Lung (tissue), 11 donors: ENCODE measurements at regions not wholly inside any gene's neighbourhood (a gene's known extent, or its start where the extent isn't known, plus 50 kb on each side); places are given as distances from the start of the nearest gene placed in this dataset.

Source experiments
- ATAC-seq: fragments of 200-7000 bp; cut with Tn5 transposase; one replicate; pipeline ENCODE4 v1.9.1; 2020; ENCODE audit warnings: moderate number of reproducible peaks; ENCODE audit not compliant: insufficient read depth, low FRiP score
- DNase-seq, 3 donors: peaks; one replicate each; pipeline ENCODE4 v3.0.0-alpha.2; 2013 to 2017
- H3K27ac ChIP-seq, 2 donors: one replicate each; pipeline ENCODE4 v1.5.1; 2013; ENCODE audit warnings: mild to moderate bottlenecking in 2 of 2, moderate library complexity in 2 of 2, control low read depth in 1 of 2, inconsistent platforms in 1 of 2, low read depth in 1 of 2, low read length in 1 of 2
- H3K27me3 ChIP-seq, 3 donors: one replicate each; pipeline ENCODE4 v1.5.1; 2013; ENCODE audit warnings: low read length in 2 of 3; ENCODE audit not compliant: control insufficient read depth in 3 of 3, insufficient read depth in 3 of 3
- H3K36me3 ChIP-seq, 4 donors: one replicate each; pipeline ENCODE4 v1.5.1; 2013; ENCODE audit warnings: low read length in 4 of 4, mild to moderate bottlenecking in 1 of 4, moderate library complexity in 1 of 4; ENCODE audit not compliant: control insufficient read depth in 4 of 4, insufficient read depth in 4 of 4
- H3K4me1 ChIP-seq, 5 donors: one replicate each; pipeline ENCODE4 v1.5.1; 2013; ENCODE audit warnings: low read length in 5 of 5, mild to moderate bottlenecking in 2 of 5, moderate library complexity in 1 of 5; ENCODE audit not compliant: control insufficient read depth in 5 of 5, insufficient read depth in 5 of 5
- H3K4me3 ChIP-seq: one replicate; pipeline ENCODE4 v1.5.1; 2013; ENCODE audit warnings: mild to moderate bottlenecking, control low read depth, moderate library complexity
- H3K9ac ChIP-seq, 2 donors: one replicate each; pipeline ENCODE4 v1.5.1; 2013; ENCODE audit warnings: low read length in 2 of 2, control low read depth in 1 of 2; ENCODE audit not compliant: insufficient read depth in 1 of 2
- H3K9me3 ChIP-seq, 4 donors: one replicate each; pipeline ENCODE4 v1.5.1; 2013; ENCODE audit warnings: low read length in 3 of 4, mild to moderate bottlenecking in 1 of 4, moderate library complexity in 1 of 4; ENCODE audit not compliant: control insufficient read depth in 4 of 4, insufficient read depth in 3 of 4
- WGBS, 2 donors: extraction: QIAGEN DNeasy Blood & Tissue Kit; methylation state at CpG; one replicate each; pipeline ENCODE4 v1.1.7; 2013; 5-methylcytosine and 5-hydroxymethylcytosine counted together
- TF ChIP-seq, protein P1 (sequence below): IDR thresholded peaks from 2 replicates; pipeline ENCODE4 v1.5.1; 2012; ENCODE audit warnings: mild to moderate bottlenecking; ENCODE audit errors: control extremely low read depth, extremely low read depth
- donor health status: control.
- donor health status: control.
- donor health status: Bipolar disorder and iron deficiency.
- donor health status: healthy.
- donor health status: DM: yes; HTN: yes; CAD: no.

DNA sequence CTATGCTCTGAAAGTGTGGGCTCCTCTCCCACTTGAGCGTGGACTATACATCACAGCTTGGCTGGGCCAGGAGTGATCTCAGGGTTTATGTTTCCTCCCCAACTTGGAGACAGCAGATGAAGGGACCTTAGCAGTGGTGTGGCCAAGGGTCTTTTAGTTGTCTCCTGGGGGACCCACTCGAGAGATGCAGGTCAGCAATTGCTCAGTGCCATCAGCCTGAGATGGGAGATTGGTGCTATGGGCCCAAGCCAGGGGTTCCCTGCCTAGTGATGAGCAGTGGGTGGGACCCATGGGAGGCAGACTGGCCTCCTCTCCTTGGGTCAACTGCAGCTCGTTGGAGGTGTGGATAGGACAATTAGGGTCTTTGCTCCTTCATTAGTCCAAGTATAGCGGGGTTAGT, 510.5 kb upstream of the FSHR start:
- WGBS, 2 donors, result 75 to 82% methylated on average over 4 of the region's 4 CpGs

DNA sequence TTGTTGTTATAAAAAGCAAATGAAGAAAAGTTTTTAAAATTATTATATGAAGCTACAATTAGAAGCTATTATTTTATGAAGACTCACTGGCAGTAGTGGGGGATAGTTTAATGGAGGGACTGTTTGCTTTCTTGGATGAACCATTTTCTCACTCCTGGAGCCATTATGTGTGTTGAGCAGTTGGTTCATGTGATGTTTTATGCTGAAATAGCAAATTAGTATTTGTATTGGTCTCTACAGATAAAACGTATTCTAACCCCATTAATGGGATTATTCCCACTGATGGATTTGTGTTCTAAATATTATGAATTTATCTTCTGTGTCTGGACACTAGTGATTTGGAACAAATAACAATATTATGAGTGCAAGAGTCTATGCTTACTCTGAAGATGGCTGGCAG, 507.5 kb upstream of the FSHR start:
- WGBS, 2 donors, result 72 to 89% methylated on average over 1 of the region's 1 CpG
- Histone ChIP-seq H3K27me3 (no peaks in the 10 kb centered on the region), H3K4me1 (peaks cover 0 to 2% (median 0%) of the 10 kb centered on the region in 5 donors), H3K9me3 (peaks cover 0 to 5% (median 0%) of the 10 kb centered on the region in 4 donors), H3K9ac (no peak overlapping the region), H3K4me3 (no peak overlapping the region), H3K27ac (no peak overlapping the region), H3K36me3 (no peaks in the 10 kb centered on the region)
- no peak for ATAC-seq
- no peak for DNase-seq
- TF ChIP-seq, protein P1, sequence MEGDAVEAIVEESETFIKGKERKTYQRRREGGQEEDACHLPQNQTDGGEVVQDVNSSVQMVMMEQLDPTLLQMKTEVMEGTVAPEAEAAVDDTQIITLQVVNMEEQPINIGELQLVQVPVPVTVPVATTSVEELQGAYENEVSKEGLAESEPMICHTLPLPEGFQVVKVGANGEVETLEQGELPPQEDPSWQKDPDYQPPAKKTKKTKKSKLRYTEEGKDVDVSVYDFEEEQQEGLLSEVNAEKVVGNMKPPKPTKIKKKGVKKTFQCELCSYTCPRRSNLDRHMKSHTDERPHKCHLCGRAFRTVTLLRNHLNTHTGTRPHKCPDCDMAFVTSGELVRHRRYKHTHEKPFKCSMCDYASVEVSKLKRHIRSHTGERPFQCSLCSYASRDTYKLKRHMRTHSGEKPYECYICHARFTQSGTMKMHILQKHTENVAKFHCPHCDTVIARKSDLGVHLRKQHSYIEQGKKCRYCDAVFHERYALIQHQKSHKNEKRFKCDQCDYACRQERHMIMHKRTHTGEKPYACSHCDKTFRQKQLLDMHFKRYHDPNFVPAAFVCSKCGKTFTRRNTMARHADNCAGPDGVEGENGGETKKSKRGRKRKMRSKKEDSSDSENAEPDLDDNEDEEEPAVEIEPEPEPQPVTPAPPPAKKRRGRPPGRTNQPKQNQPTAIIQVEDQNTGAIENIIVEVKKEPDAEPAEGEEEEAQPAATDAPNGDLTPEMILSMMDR, result no peak

More for the DNA sequence above, 510.5 kb upstream of the FSHR start:
- H3K9me3 ChIP-seq, result peaks cover 0 to 5% (median 0%) of the 10 kb centered on the region in 4 donors
- ATAC-seq, result no peak
- H3K27ac ChIP-seq, result no peak overlapping the region
- no peak overlapping the region for H3K4me3 ChIP-seq
- no peak for DNase-seq
- H3K4me1 ChIP-seq, result peaks cover 0 to 2% (median 0%) of the 10 kb centered on the region in 5 donors
- TF ChIP-seq, protein P1, result no peak
- H3K27me3 ChIP-seq, result no peaks in the 10 kb centered on the region
- no peak overlapping the region for H3K9ac ChIP-seq
- H3K36me3 ChIP-seq, result no peaks in the 10 kb centered on the region

DNA sequence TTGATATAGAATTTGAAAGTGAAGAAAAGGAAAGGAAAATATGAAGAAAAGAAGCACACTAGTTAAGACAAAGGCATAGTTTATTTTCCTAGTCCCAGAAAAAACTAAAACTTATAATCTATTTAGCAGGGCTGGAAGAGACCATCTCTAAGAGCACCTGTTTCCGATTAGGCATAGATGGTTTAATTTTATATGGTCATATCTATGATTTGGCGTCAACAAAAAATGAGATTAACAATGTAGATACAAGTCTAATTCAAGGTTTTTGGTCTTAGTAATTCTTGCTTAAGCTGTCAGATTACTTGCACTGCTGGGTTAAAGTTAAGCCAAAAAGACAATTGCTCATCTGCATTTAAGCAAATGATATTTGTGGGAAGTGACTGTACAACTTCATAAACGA, 502.5 kb upstream of the FSHR start:
- WGBS, 2 donors, result 80 to 85% methylated on average over 3 of the region's 3 CpGs
- no peaks in the 10 kb centered on the region for H3K36me3 ChIP-seq
- peaks cover 0 to 1% (median 0%) of the 10 kb centered on the region in 4 donors for H3K9me3 ChIP-seq
- TF ChIP-seq, protein P1, result no peak
- no peak overlapping the region for H3K27ac ChIP-seq
- ATAC-seq (no peak), DNase-seq (no peak)
- H3K4me3 ChIP-seq, result no peak overlapping the region
- no peaks in the 10 kb centered on the region for H3K27me3 ChIP-seq
- no peak overlapping the region for H3K9ac ChIP-seq
- no peaks in the 10 kb centered on the region for H3K4me1 ChIP-seq

DNA sequence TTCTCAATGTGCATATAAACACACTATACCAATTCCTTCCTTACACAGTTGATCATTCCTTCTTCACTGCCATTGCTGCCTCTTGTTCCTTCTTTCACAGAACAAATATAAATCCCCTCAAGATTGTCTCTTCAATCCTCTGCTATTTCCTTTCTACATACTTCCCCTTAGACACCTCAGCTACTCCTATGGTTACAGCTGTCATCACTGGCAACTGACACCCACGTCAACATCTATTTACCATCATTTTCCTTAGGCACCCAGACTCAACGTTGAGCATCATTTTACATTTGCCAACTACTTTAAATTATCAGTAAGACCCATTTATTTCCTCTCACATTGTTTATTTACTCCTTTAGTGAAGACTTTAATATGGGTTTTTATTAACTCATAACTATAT, 488.8 kb upstream of the FSHR start:
- Histone ChIP-seq H3K9me3 (peaks cover 0 to 2% (median 0%) of the 10 kb centered on the region in 4 donors), H3K9ac (no peak overlapping the region), H3K4me3 (no peak overlapping the region), H3K27me3 (no peaks in the 10 kb centered on the region), H3K4me1 (no peaks in the 10 kb centered on the region), H3K36me3 (no peaks in the 10 kb centered on the region), H3K27ac (no peak overlapping the region)
- no peak for ATAC-seq
- TF ChIP-seq, protein P1, result no peak
- DNase-seq, result no peak
- 57 to 65% methylated on average over 2 of the region's 2 CpGs for WGBS, 2 donors
